ENCODE measurements at regions not wholly inside any gene's neighbourhood (a gene's known extent, or its start where the extent isn't known, plus 50 kb on each side); places are given as distances from the start of the nearest gene placed in this dataset.

GRCh38 chr10:3853547-3854303 lies 68.7 kb upstream of the KLF6 start:
- DNase-seq = no peak

- no peak for DNase-seq
Observed at GRCh38 chr10:3853016-3853415, 68.0 kb upstream of the KLF6 start.

- DNase-seq = peak; percentile 60 to 67
Observed at GRCh38 chr10:3852147-3852904, 67.3 kb upstream of the KLF6 start.

- DNase-seq = no peak
Observed at GRCh38 chr10:3850999-3851937, 66.3 kb upstream of the KLF6 start.

- no peak for DNase-seq
Observed at GRCh38 chr10:3848775-3849635, 64.0 kb upstream of the KLF6 start.

- DNase-seq = no peak
Observed at GRCh38 chr10:3848005-3848774, 63.2 kb upstream of the KLF6 start.

- no peak for DNase-seq
Observed at GRCh38 chr10:3846736-3847135, 61.7 kb upstream of the KLF6 start.

GRCh38 chr10:3844491-3845025 lies 59.5 kb upstream of the KLF6 start:
- DNase-seq = no peak

GRCh38 chr10:3838460-3839437 lies 53.7 kb upstream of the KLF6 start:
- DNase-seq = no peak

GRCh38 chr10:3837647-3838459 lies 52.8 kb upstream of the KLF6 start:
- no peak for DNase-seq

GRCh38 chr10:3836222-3836820 lies 51.3 kb upstream of the KLF6 start:
- no peak for DNase-seq

- DNase-seq = no peak
Observed at GRCh38 chr10:3835770-3836169, 50.8 kb upstream of the KLF6 start.

GRCh38 chr10:3834947-3835346 lies 49.9 kb upstream of the KLF6 start:
- no peak for DNase-seq

All from right lung (tissue), 2 donors.